ENCODE measurements at regions not wholly inside any gene's neighbourhood (a gene's known extent, or its start where the extent isn't known, plus 50 kb on each side); places are given as distances from the start of the nearest gene placed in this dataset.

DNA sequence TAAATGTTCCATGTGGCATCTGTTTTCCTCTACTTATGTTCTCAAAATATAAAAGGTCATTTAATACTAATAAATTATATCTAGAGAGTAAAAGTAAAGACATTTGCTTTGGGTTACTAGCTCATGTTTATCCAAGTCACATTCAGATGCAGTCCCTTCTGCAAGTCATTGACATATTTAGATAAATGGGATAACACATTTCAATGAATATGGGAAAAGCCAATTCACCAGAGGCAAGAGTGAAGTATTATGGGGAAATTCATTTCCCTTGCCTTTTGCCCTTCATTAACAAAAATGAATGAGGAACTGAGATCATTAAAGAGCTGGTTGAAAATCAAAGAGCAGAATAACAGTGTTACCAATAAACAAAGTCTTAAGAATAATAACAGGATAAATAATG, 306.2 kb upstream of the FSTL5 start:
- TF ChIP-seq POLR2AphosphoS5 (IDR thresholded peaks at IDR 0.05; ENCODE audit: borderline replicate concordance, low read depth, low read length) (no peak), FOXP2 (optimal IDR thresholded peaks at IDR 0.05; ENCODE audit: control extremely low read depth, extremely low read length, insufficient read depth) (no peak), EZH2 (IDR thresholded peaks at IDR 0.05) (no peak)

Measured in SK-N-MC (cell line).